H9 (cell line): ENCODE measurements at regions not wholly inside any gene's neighbourhood (a gene's known extent, or its start where the extent isn't known, plus 50 kb on each side); places are given as distances from the start of the nearest gene placed in this dataset.

Source experiments
- DNase-seq: peaks from one replicate; pipeline ENCODE4 v3.0.0-alpha.2; 2017
- H2AFZ ChIP-seq: one replicate; pipeline ENCODE4 v1.6.1; 2013; ENCODE audit warnings: mild to moderate bottlenecking, low read length, control low read depth, moderate library complexity
- H2AK5ac ChIP-seq: 2 replicates; pipeline ENCODE4 v1.6.1; 2013; ENCODE audit warnings: low read length, control low read depth, mixed read lengths; ENCODE audit not compliant: insufficient read length
- H2BK120ac ChIP-seq: one replicate; pipeline ENCODE4 v1.6.1; 2013; ENCODE audit warnings: low read depth, mild to moderate bottlenecking, low read length, control low read depth, inconsistent platforms; ENCODE audit not compliant: poor library complexity, severe bottlenecking
- H2BK12ac ChIP-seq: 2 replicates; pipeline ENCODE4 v1.6.1; 2013; ENCODE audit warnings: low read length, control low read depth, mixed read lengths, low read depth; ENCODE audit not compliant: insufficient read length
- H2BK15ac ChIP-seq: 2 replicates; pipeline ENCODE4 v1.6.1; 2013; ENCODE audit warnings: low read depth, low read length, control low read depth
- H2BK20ac ChIP-seq: one replicate; pipeline ENCODE4 v1.6.1; 2013; ENCODE audit warnings: low read depth, mild to moderate bottlenecking, low read length, control low read depth, inconsistent platforms; ENCODE audit not compliant: poor library complexity, severe bottlenecking
- H2BK5ac ChIP-seq: 2 replicates; pipeline ENCODE4 v1.6.1; 2013; ENCODE audit warnings: low read length, control low read depth, mixed read lengths; ENCODE audit not compliant: insufficient read length
- H3K14ac ChIP-seq: 2 replicates; pipeline ENCODE4 v1.6.1; 2013; ENCODE audit warnings: low read length, control low read depth; ENCODE audit not compliant: insufficient read depth
- H3K18ac ChIP-seq: 2 replicates; pipeline ENCODE4 v1.6.1; 2013; ENCODE audit warnings: low read depth, mild to moderate bottlenecking, mixed read lengths, low read length, control low read depth; ENCODE audit not compliant: insufficient read length
- H3K23ac ChIP-seq: 2 replicates; pipeline ENCODE4 v1.6.1; 2013; ENCODE audit warnings: low read length, control low read depth, mixed read lengths, low read depth; ENCODE audit not compliant: insufficient read length
- H3K23me2 ChIP-seq: 2 replicates; pipeline ENCODE4 v1.6.1; 2013; ENCODE audit warnings: low read depth, mild to moderate bottlenecking, mixed read lengths, low read length, control low read depth; ENCODE audit not compliant: insufficient read length, poor library complexity, severe bottlenecking
- H3K27ac ChIP-seq: 2 replicates; pipeline ENCODE4 v1.5.1; 2013; ENCODE audit warnings: low read length, control low read depth, mixed read lengths, low read depth; ENCODE audit not compliant: insufficient read length
- H3K27me3 ChIP-seq: 2 replicates; pipeline ENCODE4 v1.6.1; 2013; ENCODE audit warnings: low read length, control low read depth, inconsistent platforms; ENCODE audit not compliant: insufficient read depth
- H3K4ac ChIP-seq: 2 replicates; pipeline ENCODE4 v1.6.1; 2013; ENCODE audit warnings: low read depth, mild to moderate bottlenecking, control low read depth, inconsistent platforms, low read length, moderate library complexity
- H3K4me1 ChIP-seq: 2 replicates; pipeline ENCODE4 v1.6.1; 2013; ENCODE audit warnings: low read length, control low read depth, inconsistent platforms; ENCODE audit not compliant: insufficient read depth
- H3K4me2 ChIP-seq: 2 replicates; pipeline ENCODE4 v1.6.1; 2013; ENCODE audit warnings: low read length, control low read depth, mixed read lengths; ENCODE audit not compliant: insufficient read length, insufficient read depth
- H3K56ac ChIP-seq: 2 replicates; pipeline ENCODE4 v1.6.1; 2013; ENCODE audit warnings: low read depth, mild to moderate bottlenecking, mixed read lengths, low read length, control low read depth; ENCODE audit not compliant: insufficient read length
- H3K79me1 ChIP-seq: 2 replicates; pipeline ENCODE4 v1.6.1; 2013; ENCODE audit warnings: low read depth, mild to moderate bottlenecking, moderate library complexity, low read length, control low read depth, inconsistent platforms; ENCODE audit not compliant: insufficient read depth, poor library complexity, severe bottlenecking
- H3K79me2 ChIP-seq: 2 replicates; pipeline ENCODE4 v1.6.1; 2013; ENCODE audit warnings: low read length, control low read depth, inconsistent platforms; ENCODE audit not compliant: insufficient read depth
- H3K9ac ChIP-seq: 2 replicates; pipeline ENCODE4 v1.6.1; 2013; ENCODE audit warnings: low read length, control low read depth, mixed read lengths; ENCODE audit not compliant: insufficient read length; ENCODE audit errors: extremely low read depth
- H3K9me3 ChIP-seq: one replicate; pipeline ENCODE4 v1.6.1; 2013; ENCODE audit warnings: low read depth, low read length, inconsistent platforms; ENCODE audit not compliant: control insufficient read depth
- H3T11ph ChIP-seq: one replicate; pipeline ENCODE4 v1.6.1; 2013; ENCODE audit warnings: mild to moderate bottlenecking, low read length, control low read depth, inconsistent platforms
- H4K20me1 ChIP-seq: one replicate; pipeline ENCODE4 v1.6.1; 2013; ENCODE audit not compliant: control insufficient read depth, insufficient read length, insufficient read depth
- H4K5ac ChIP-seq: 2 replicates; pipeline ENCODE4 v1.6.1; 2013; ENCODE audit warnings: low read depth, mild to moderate bottlenecking, mixed read lengths, low read length, control low read depth; ENCODE audit not compliant: insufficient read length
- H4K8ac ChIP-seq: replicated peaks from 2 replicates; pipeline ENCODE4 v1.6.1; 2013; ENCODE audit warnings: low read length, control low read depth, mixed read lengths, low read depth; ENCODE audit not compliant: insufficient read length
- H4K91ac ChIP-seq: 2 replicates; pipeline ENCODE4 v1.6.1; 2013; ENCODE audit warnings: low read depth, mild to moderate bottlenecking, moderate library complexity, mixed read lengths, low read length, control low read depth; ENCODE audit not compliant: insufficient read length
- H3K27ac Mint-ChIP-seq, 3 experiments: 2 replicates in 2 of 3; 3 replicates in 1 of 3; pipeline ENCODE4 v1.8.0; 2020 to 2021; ENCODE audit warnings: mixed read lengths in 3 of 3, mild to moderate bottlenecking in 1 of 3, moderate library complexity in 1 of 3
- H3K27me3 Mint-ChIP-seq: 2 replicates; pipeline ENCODE4 v1.8.0; 2021; ENCODE audit warnings: low read depth, mild to moderate bottlenecking, moderate library complexity, mixed read lengths
- H3K36me3 Mint-ChIP-seq, 3 experiments: 2 replicates in 2 of 3; 3 replicates in 1 of 3; pipeline ENCODE4 v1.8.0; 2020 to 2021; ENCODE audit warnings: low read depth in 3 of 3, mixed read lengths in 3 of 3; ENCODE audit not compliant: insufficient read depth in 1 of 3
- H3K4me1 Mint-ChIP-seq, 2 experiments: 2 replicates each; pipeline ENCODE4 v1.8.0; 2020; ENCODE audit warnings: mixed read lengths in 2 of 2
- H3K4me3 Mint-ChIP-seq, 2 experiments: 2 replicates in 1 of 2; 3 replicates in 1 of 2; pipeline ENCODE4 v1.8.0; 2020 to 2021; ENCODE audit warnings: mild to moderate bottlenecking in 2 of 2, mixed read lengths in 2 of 2, moderate library complexity in 1 of 2
- H3K9me3 Mint-ChIP-seq, 2 experiments: 2 replicates in 1 of 2; 3 replicates in 1 of 2; pipeline ENCODE4 v1.8.0; 2020; ENCODE audit warnings: mild to moderate bottlenecking in 2 of 2, mixed read lengths in 2 of 2, moderate library complexity in 1 of 2
- WGBS: extraction: QIAGEN DNeasy Blood & Tissue Kit; methylation state at CpG from one replicate; pipeline ENCODE4 v1.1.7; 2013; ENCODE audit warnings: missing lambda C conversion rate, low lambda C conversion rate, mixed read lengths; ENCODE audit not compliant: insufficient read length; ENCODE audit errors: extremely low coverage; 5-methylcytosine and 5-hydroxymethylcytosine counted together
- TF ChIP-seq, protein P1 (sequence below): fragments of 200-600 bp; sonication (generic); conservative IDR thresholded peaks from 3 replicates; pipeline ENCODE4 v1.8.0; 2021; ENCODE audit warnings: antibody characterized with exemption, mild to moderate bottlenecking

DNA sequence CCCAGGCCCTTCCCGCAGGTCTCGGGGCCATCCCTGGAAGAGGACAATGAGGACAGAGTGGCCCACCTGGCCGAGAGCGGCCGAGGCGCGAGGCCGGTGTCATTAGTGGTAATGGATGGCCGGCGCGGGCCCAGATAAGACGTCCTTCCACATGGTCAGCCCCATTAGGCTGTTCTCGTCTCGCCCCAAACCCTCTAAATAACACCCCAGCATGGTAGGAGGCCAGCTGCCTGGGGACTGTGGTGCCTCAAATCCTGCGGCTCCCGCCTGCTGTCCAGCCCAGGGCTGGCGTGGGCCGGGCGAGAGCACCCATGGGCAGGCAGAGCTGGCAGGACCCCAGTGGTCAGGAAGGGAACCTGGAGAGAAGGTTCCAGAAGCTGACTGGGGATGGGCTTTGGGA lies 121.7 kb downstream of the FAM53A start:
- Histone ChIP-seq H3K23me2 (no peaks in the 10 kb centered on the region), H3K27me3 (no peaks in the 10 kb centered on the region), H2AFZ (no peak overlapping the region), H2AK5ac (no peak overlapping the region), H3T11ph (no peak overlapping the region), H2BK5ac (no peak overlapping the region), H3K79me2 (no peaks in the 10 kb centered on the region), H3K4ac (no peak overlapping the region), H3K9ac (no peak overlapping the region), H4K91ac (no peak overlapping the region), H4K8ac (no peak overlapping the region), H2BK20ac (no peak overlapping the region), H3K14ac (no peak overlapping the region), H2BK15ac (no peak overlapping the region), H2BK12ac (no peak overlapping the region), H2BK120ac (no peak overlapping the region), H3K23ac (no peak overlapping the region), H3K4me2 (no peak overlapping the region), H3K18ac (no peak overlapping the region), H3K27ac (no peak overlapping the region), H3K56ac (no peak overlapping the region), H4K5ac (no peak overlapping the region), H3K79me1 (no peaks in the 10 kb centered on the region), H3K4me1 (peaks cover 2% of the 10 kb centered on the region; the same call in 1 of the 2 replicates), H3K9me3 (no peaks in the 10 kb centered on the region), H4K20me1 (no peaks in the 10 kb centered on the region)
- TF ChIP-seq, protein P1, sequence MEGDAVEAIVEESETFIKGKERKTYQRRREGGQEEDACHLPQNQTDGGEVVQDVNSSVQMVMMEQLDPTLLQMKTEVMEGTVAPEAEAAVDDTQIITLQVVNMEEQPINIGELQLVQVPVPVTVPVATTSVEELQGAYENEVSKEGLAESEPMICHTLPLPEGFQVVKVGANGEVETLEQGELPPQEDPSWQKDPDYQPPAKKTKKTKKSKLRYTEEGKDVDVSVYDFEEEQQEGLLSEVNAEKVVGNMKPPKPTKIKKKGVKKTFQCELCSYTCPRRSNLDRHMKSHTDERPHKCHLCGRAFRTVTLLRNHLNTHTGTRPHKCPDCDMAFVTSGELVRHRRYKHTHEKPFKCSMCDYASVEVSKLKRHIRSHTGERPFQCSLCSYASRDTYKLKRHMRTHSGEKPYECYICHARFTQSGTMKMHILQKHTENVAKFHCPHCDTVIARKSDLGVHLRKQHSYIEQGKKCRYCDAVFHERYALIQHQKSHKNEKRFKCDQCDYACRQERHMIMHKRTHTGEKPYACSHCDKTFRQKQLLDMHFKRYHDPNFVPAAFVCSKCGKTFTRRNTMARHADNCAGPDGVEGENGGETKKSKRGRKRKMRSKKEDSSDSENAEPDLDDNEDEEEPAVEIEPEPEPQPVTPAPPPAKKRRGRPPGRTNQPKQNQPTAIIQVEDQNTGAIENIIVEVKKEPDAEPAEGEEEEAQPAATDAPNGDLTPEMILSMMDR = no peak
- H3K4me1 Mint-ChIP-seq = peaks cover 7 to 14% of the 10 kb centered on the region in 2 experiments
- WGBS = no CpG with 5 or more reads among the region's 19 CpGs
- no peaks in the 10 kb centered on the region; a peak in 1 of 7 replicates for H3K36me3 Mint-ChIP-seq
- H3K27ac Mint-ChIP-seq = no peak overlapping the region
- H3K4me3 Mint-ChIP-seq = no peak overlapping the region
- no peaks in the 10 kb centered on the region; a peak in 1 of 5 replicates for H3K9me3 Mint-ChIP-seq
- H3K27me3 Mint-ChIP-seq = peaks cover 7% of the 10 kb centered on the region
- DNase-seq = no peak
